ENCODE measurements at regions not wholly inside any gene's neighbourhood (a gene's known extent, or its start where the extent isn't known, plus 50 kb on each side); places are given as distances from the start of the nearest gene placed in this dataset.

DNA sequence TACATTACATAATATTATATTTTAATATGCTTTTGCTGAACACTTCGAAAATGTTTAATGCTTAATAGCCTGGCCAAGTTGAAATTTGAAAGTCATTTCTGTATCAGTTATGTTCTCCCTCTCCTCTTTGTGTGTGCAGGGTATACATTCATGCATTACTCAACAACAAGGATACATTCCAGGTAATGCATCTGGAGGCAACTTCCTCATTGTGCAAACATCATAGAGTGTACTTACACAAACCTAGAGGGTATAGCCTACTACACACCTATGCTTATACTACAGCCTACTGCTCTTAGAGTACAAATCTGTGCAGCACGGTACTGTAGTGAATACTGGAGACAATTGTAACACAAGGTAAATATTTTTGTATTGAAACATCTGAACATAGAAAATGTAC is 407.3 kb downstream of the MRPL39 start:
- TF ChIP-seq, protein P1, sequence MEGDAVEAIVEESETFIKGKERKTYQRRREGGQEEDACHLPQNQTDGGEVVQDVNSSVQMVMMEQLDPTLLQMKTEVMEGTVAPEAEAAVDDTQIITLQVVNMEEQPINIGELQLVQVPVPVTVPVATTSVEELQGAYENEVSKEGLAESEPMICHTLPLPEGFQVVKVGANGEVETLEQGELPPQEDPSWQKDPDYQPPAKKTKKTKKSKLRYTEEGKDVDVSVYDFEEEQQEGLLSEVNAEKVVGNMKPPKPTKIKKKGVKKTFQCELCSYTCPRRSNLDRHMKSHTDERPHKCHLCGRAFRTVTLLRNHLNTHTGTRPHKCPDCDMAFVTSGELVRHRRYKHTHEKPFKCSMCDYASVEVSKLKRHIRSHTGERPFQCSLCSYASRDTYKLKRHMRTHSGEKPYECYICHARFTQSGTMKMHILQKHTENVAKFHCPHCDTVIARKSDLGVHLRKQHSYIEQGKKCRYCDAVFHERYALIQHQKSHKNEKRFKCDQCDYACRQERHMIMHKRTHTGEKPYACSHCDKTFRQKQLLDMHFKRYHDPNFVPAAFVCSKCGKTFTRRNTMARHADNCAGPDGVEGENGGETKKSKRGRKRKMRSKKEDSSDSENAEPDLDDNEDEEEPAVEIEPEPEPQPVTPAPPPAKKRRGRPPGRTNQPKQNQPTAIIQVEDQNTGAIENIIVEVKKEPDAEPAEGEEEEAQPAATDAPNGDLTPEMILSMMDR (IDR thresholded peaks at IDR 0.05) = no peak
- TF ChIP-seq EZH2 (IDR thresholded peaks at IDR 0.05; ENCODE audit: borderline replicate concordance, insufficient read depth, low read depth, low read length, poor library complexity, severe bottlenecking) = no peak

Measured in B cell (primary cell).